Pancreas (tissue), 10 donors: ENCODE measurements at regions not wholly inside any gene's neighbourhood (a gene's known extent, or its start where the extent isn't known, plus 50 kb on each side); places are given as distances from the start of the nearest gene placed in this dataset.

Source experiments
- ATAC-seq, 4 donors: fragments of 200-7000 bp; cut with Tn5 transposase; one replicate each; pipeline versions ENCODE4 v1.8.0 to v1.9.1; 2020; ENCODE audit warnings: mild to moderate bottlenecking in 4 of 4, moderate library complexity in 4 of 4
- DNase-seq, 6 donors: peaks; one replicate each; pipeline ENCODE4 v3.0.0-alpha.2; 2020
- FAIRE-seq: peaks from 2 replicates; lab custom pipeline; 2012; peaks lifted over from hg19 to GRCh38; lab: Jason Lieb, UNC
- H3K27ac ChIP-seq, 4 donors: fragments of 200-600 bp; sonication (generic); 1 replicate in 3 of 4; 2 replicates in 1 of 4; pipeline versions ENCODE4 v1.5.0 to v1.8.0; 2020
- H3K27me3 ChIP-seq, 4 donors: fragments of 200-600 bp; one replicate each; pipeline ENCODE4 v1.8.0; 2021
- H3K36me3 ChIP-seq, 3 donors: fragments of 200-600 bp; sonication (generic) in 1 of 3; one replicate each; pipeline versions ENCODE4 v1.5.0 to v1.8.0; 2020 to 2021
- H3K4me1 ChIP-seq, 3 donors: fragments of 200-600 bp; one replicate each; pipeline ENCODE4 v1.8.0; 2021
- H3K4me3 ChIP-seq, 4 donors: fragments of 200-600 bp; sonication (generic) in 2 of 4; one replicate each; pipeline versions ENCODE4 v1.5.0 to v1.8.0; 2020 to 2021
- H3K9me3 ChIP-seq, 4 donors: fragments of 200-600 bp; one replicate each; pipeline ENCODE4 v1.8.0; 2021
- CTCF ChIP-seq, 4 donors: fragments of 200-600 bp; sonication (generic) in 3 of 4; IDR thresholded peaks; one replicate each; pipeline versions ENCODE4 v1.5.0 to v1.8.0; 2021; ENCODE audit warnings: antibody characterized with exemption in 4 of 4
- WGBS, 2 donors: extraction: QIAGEN DNeasy Blood & Tissue Kit; methylation state at CpG; one replicate each; pipeline ENCODE4 v1.1.7; 2013; 5-methylcytosine and 5-hydroxymethylcytosine counted together
- intact Hi-C, 3 donors: fragments of 100-400 bp; cut with DNase I; formaldehyde crosslinking; loops; one replicate each; pipeline versions ENCODE4 v1.11.1 to v1.14.2; 2022
- donor health status: healthy with polysubstance abuse.
- donor health status: DM: no; HTN: no; CAD: no; lungs with moderate emphysema.
- donor health status: DM: no; HTN: no; CAD: no.
- donor health status: control.
- donor health status: control.
- donor health status: Bipolar disorder and iron deficiency.
- donor health status: DM: yes; HTN: yes; CAD: no.
- donor health status: DM: no; HTN: no; CAD: no.
- donor health status: DM: no; HTN: no; CAD: no.
- donor health status: DM: yes; HTN: yes; CAD: no.

- no peaks in the 10 kb centered on the region for H3K4me1 ChIP-seq
- H3K36me3 ChIP-seq = no peaks in the 10 kb centered on the region
- WGBS, 2 donors = 26 to 32% methylated on average over 2 of the region's 2 CpGs
- ATAC-seq (no peak), DNase-seq (no peak), FAIRE-seq (no peak)
- no peak overlapping the region for H3K4me3 ChIP-seq
- intact Hi-C loops = no loop called here
- TF ChIP-seq CTCF (IDR thresholded peaks at IDR 0.05) = no peak
- no peak overlapping the region for H3K27ac ChIP-seq
- no peaks in the 10 kb centered on the region for H3K27me3 ChIP-seq
- H3K9me3 ChIP-seq = no peaks in the 10 kb centered on the region
Measured at GRCh38 chr3:166785876-166786275, 594.2 kb downstream of the ZBBX start.

- FAIRE-seq (no peak), DNase-seq (no peak), ATAC-seq (no peak)
- H3K4me1 ChIP-seq = no peaks in the 10 kb centered on the region
- H3K27me3 ChIP-seq = no peaks in the 10 kb centered on the region
- H3K4me3 ChIP-seq = no peak overlapping the region
- intact Hi-C loops = no loop called here
- WGBS, 2 donors = 59 to 65% methylated on average over 2 of the region's 2 CpGs
- H3K36me3 ChIP-seq = no peaks in the 10 kb centered on the region
- no peak overlapping the region for H3K27ac ChIP-seq
- no peak for TF ChIP-seq CTCF (IDR thresholded peaks at IDR 0.05)
- H3K9me3 ChIP-seq = no peaks in the 10 kb centered on the region
Measured at GRCh38 chr3:166783206-166783605, 596.9 kb downstream of the ZBBX start.

GRCh38 chr3:166764698-166765318 lies 615.3 kb downstream of the ZBBX start:
- Histone ChIP-seq H3K9me3 (no peaks in the 10 kb centered on the region), H3K4me3 (no peak overlapping the region), H3K36me3 (no peaks in the 10 kb centered on the region), H3K27ac (no peak overlapping the region), H3K27me3 (no peaks in the 10 kb centered on the region), H3K4me1 (no peaks in the 10 kb centered on the region)
- 69 to 76% methylated on average over 5 of the region's 5 CpGs for WGBS, 2 donors
- no peak for ATAC-seq
- TF ChIP-seq CTCF (IDR thresholded peaks at IDR 0.05) = no peak
- DNase-seq = no peak
- no peak for FAIRE-seq
- intact Hi-C loops = no loop called here

DNA sequence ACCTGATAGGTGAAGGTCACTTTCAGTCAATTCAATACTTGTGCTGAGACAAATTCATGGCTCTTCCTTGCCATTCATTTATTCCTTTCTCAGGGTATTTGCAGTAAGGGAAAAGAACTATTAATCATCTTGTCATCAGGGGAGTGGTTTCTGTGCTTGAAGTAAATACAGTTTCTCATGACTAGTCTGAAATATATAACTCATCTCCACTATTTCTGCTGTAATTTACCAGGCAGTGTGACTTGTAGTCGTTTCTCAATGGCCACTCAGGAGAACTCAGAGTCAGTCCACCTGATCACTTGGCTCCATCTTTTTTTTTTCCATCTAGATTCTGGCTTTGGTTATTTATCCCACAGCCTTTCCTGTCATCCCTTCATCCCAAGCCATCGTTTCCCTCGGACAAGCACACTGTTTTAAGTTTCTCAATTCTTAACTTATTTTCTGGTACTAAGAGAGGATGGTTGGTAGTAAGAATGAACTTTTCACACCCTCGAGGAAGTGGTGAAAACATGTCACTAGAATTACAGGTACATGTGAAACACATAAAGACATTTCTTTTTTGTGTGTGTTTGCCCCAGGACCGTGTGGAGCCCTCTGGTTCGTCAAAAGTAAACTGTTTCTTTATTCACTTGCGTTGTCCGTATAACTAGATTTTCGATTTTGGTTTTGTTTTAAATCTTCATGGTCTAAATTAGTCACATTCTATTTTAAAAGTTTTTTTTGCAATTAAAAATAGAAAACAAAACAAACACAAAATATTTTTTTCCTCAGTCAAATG lies 620.2 kb downstream of the ZBBX start:
- FAIRE-seq (no peak), ATAC-seq (no peak), DNase-seq (no peak)
- Histone ChIP-seq H3K27ac (no peak overlapping the region), H3K4me1 (no peaks in the 10 kb centered on the region), H3K27me3 (no peaks in the 10 kb centered on the region), H3K36me3 (no peaks in the 10 kb centered on the region), H3K9me3 (no peaks in the 10 kb centered on the region), H3K4me3 (no peak overlapping the region)
- intact Hi-C loops = no loop called here
- no peak for TF ChIP-seq CTCF (IDR thresholded peaks at IDR 0.05)
- WGBS, 2 donors = 66 to 77% methylated on average over 9 of the region's 9 CpGs

DNA sequence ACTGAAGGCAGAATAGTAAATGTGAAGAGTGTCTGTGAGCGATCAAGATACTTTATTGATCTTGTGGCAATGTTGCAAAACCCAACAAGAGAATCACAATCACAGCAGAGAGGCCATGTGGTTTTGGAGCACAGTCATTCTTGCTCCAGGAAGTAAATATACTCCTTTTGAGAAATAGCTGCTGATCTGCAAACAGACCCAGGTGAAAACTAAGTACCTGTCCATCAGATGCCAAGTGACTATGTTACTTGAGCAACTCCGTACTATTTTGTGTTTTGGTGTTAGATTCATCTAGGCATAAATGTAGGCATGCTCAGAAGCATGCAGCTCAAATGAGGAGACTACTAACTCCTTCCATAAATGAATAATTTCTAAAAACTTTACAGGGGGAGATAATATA lies 627.9 kb downstream of the ZBBX start:
- Histone ChIP-seq H3K36me3 (no peaks in the 10 kb centered on the region), H3K27me3 (no peaks in the 10 kb centered on the region), H3K4me1 (no peaks in the 10 kb centered on the region), H3K9me3 (peaks cover 0 to 3% (median 0%) of the 10 kb centered on the region in 4 donors), H3K27ac (no peak overlapping the region), H3K4me3 (no peak overlapping the region)
- FAIRE-seq (no peak), ATAC-seq (no peak), DNase-seq (no peak)
- intact Hi-C loops = no loop called here
- 55 to 65% methylated on average over 2 of the region's 2 CpGs for WGBS, 2 donors
- no peak for TF ChIP-seq CTCF (IDR thresholded peaks at IDR 0.05)
